H9 (cell line): ENCODE measurements at regions not wholly inside any gene's neighbourhood (a gene's known extent, or its start where the extent isn't known, plus 50 kb on each side); places are given as distances from the start of the nearest gene placed in this dataset.

ENCODE experiments used
- DNase-seq: peaks from one replicate; pipeline ENCODE4 v3.0.0-alpha.2; 2017
- H2AFZ ChIP-seq: one replicate; pipeline ENCODE4 v1.6.1; 2013; ENCODE audit warnings: mild to moderate bottlenecking, low read length, control low read depth, moderate library complexity
- H2AK5ac ChIP-seq: 2 replicates; pipeline ENCODE4 v1.6.1; 2013; ENCODE audit warnings: low read length, control low read depth, mixed read lengths; ENCODE audit not compliant: insufficient read length
- H2BK120ac ChIP-seq: one replicate; pipeline ENCODE4 v1.6.1; 2013; ENCODE audit warnings: low read depth, mild to moderate bottlenecking, low read length, control low read depth, inconsistent platforms; ENCODE audit not compliant: poor library complexity, severe bottlenecking
- H2BK12ac ChIP-seq: 2 replicates; pipeline ENCODE4 v1.6.1; 2013; ENCODE audit warnings: low read length, control low read depth, mixed read lengths, low read depth; ENCODE audit not compliant: insufficient read length
- H2BK15ac ChIP-seq: 2 replicates; pipeline ENCODE4 v1.6.1; 2013; ENCODE audit warnings: low read depth, low read length, control low read depth
- H2BK20ac ChIP-seq: one replicate; pipeline ENCODE4 v1.6.1; 2013; ENCODE audit warnings: low read depth, mild to moderate bottlenecking, low read length, control low read depth, inconsistent platforms; ENCODE audit not compliant: poor library complexity, severe bottlenecking
- H2BK5ac ChIP-seq: 2 replicates; pipeline ENCODE4 v1.6.1; 2013; ENCODE audit warnings: low read length, control low read depth, mixed read lengths; ENCODE audit not compliant: insufficient read length
- H3K14ac ChIP-seq: 2 replicates; pipeline ENCODE4 v1.6.1; 2013; ENCODE audit warnings: low read length, control low read depth; ENCODE audit not compliant: insufficient read depth
- H3K18ac ChIP-seq: 2 replicates; pipeline ENCODE4 v1.6.1; 2013; ENCODE audit warnings: low read depth, mild to moderate bottlenecking, mixed read lengths, low read length, control low read depth; ENCODE audit not compliant: insufficient read length
- H3K23ac ChIP-seq: 2 replicates; pipeline ENCODE4 v1.6.1; 2013; ENCODE audit warnings: low read length, control low read depth, mixed read lengths, low read depth; ENCODE audit not compliant: insufficient read length
- H3K23me2 ChIP-seq: 2 replicates; pipeline ENCODE4 v1.6.1; 2013; ENCODE audit warnings: low read depth, mild to moderate bottlenecking, mixed read lengths, low read length, control low read depth; ENCODE audit not compliant: insufficient read length, poor library complexity, severe bottlenecking
- H3K27ac ChIP-seq: 2 replicates; pipeline ENCODE4 v1.5.1; 2013; ENCODE audit warnings: low read length, control low read depth, mixed read lengths, low read depth; ENCODE audit not compliant: insufficient read length
- H3K27me3 ChIP-seq: 2 replicates; pipeline ENCODE4 v1.6.1; 2013; ENCODE audit warnings: low read length, control low read depth, inconsistent platforms; ENCODE audit not compliant: insufficient read depth
- H3K4ac ChIP-seq: 2 replicates; pipeline ENCODE4 v1.6.1; 2013; ENCODE audit warnings: low read depth, mild to moderate bottlenecking, control low read depth, inconsistent platforms, low read length, moderate library complexity
- H3K4me1 ChIP-seq: 2 replicates; pipeline ENCODE4 v1.6.1; 2013; ENCODE audit warnings: low read length, control low read depth, inconsistent platforms; ENCODE audit not compliant: insufficient read depth
- H3K4me2 ChIP-seq: 2 replicates; pipeline ENCODE4 v1.6.1; 2013; ENCODE audit warnings: low read length, control low read depth, mixed read lengths; ENCODE audit not compliant: insufficient read length, insufficient read depth
- H3K56ac ChIP-seq: 2 replicates; pipeline ENCODE4 v1.6.1; 2013; ENCODE audit warnings: low read depth, mild to moderate bottlenecking, mixed read lengths, low read length, control low read depth; ENCODE audit not compliant: insufficient read length
- H3K79me1 ChIP-seq: 2 replicates; pipeline ENCODE4 v1.6.1; 2013; ENCODE audit warnings: low read depth, mild to moderate bottlenecking, moderate library complexity, low read length, control low read depth, inconsistent platforms; ENCODE audit not compliant: insufficient read depth, poor library complexity, severe bottlenecking
- H3K79me2 ChIP-seq: 2 replicates; pipeline ENCODE4 v1.6.1; 2013; ENCODE audit warnings: low read length, control low read depth, inconsistent platforms; ENCODE audit not compliant: insufficient read depth
- H3K9ac ChIP-seq: 2 replicates; pipeline ENCODE4 v1.6.1; 2013; ENCODE audit warnings: low read length, control low read depth, mixed read lengths; ENCODE audit not compliant: insufficient read length; ENCODE audit errors: extremely low read depth
- H3K9me3 ChIP-seq: one replicate; pipeline ENCODE4 v1.6.1; 2013; ENCODE audit warnings: low read depth, low read length, inconsistent platforms; ENCODE audit not compliant: control insufficient read depth
- H3T11ph ChIP-seq: one replicate; pipeline ENCODE4 v1.6.1; 2013; ENCODE audit warnings: mild to moderate bottlenecking, low read length, control low read depth, inconsistent platforms
- H4K20me1 ChIP-seq: one replicate; pipeline ENCODE4 v1.6.1; 2013; ENCODE audit not compliant: control insufficient read depth, insufficient read length, insufficient read depth
- H4K5ac ChIP-seq: 2 replicates; pipeline ENCODE4 v1.6.1; 2013; ENCODE audit warnings: low read depth, mild to moderate bottlenecking, mixed read lengths, low read length, control low read depth; ENCODE audit not compliant: insufficient read length
- H4K8ac ChIP-seq: replicated peaks from 2 replicates; pipeline ENCODE4 v1.6.1; 2013; ENCODE audit warnings: low read length, control low read depth, mixed read lengths, low read depth; ENCODE audit not compliant: insufficient read length
- H4K91ac ChIP-seq: 2 replicates; pipeline ENCODE4 v1.6.1; 2013; ENCODE audit warnings: low read depth, mild to moderate bottlenecking, moderate library complexity, mixed read lengths, low read length, control low read depth; ENCODE audit not compliant: insufficient read length
- H3K27ac Mint-ChIP-seq, 3 experiments: 2 replicates in 2 of 3; 3 replicates in 1 of 3; pipeline ENCODE4 v1.8.0; 2020 to 2021; ENCODE audit warnings: mixed read lengths in 3 of 3, mild to moderate bottlenecking in 1 of 3, moderate library complexity in 1 of 3
- H3K27me3 Mint-ChIP-seq: 2 replicates; pipeline ENCODE4 v1.8.0; 2021; ENCODE audit warnings: low read depth, mild to moderate bottlenecking, moderate library complexity, mixed read lengths
- H3K36me3 Mint-ChIP-seq, 3 experiments: 2 replicates in 2 of 3; 3 replicates in 1 of 3; pipeline ENCODE4 v1.8.0; 2020 to 2021; ENCODE audit warnings: low read depth in 3 of 3, mixed read lengths in 3 of 3; ENCODE audit not compliant: insufficient read depth in 1 of 3
- H3K4me1 Mint-ChIP-seq, 2 experiments: 2 replicates each; pipeline ENCODE4 v1.8.0; 2020; ENCODE audit warnings: mixed read lengths in 2 of 2
- H3K4me3 Mint-ChIP-seq, 2 experiments: 2 replicates in 1 of 2; 3 replicates in 1 of 2; pipeline ENCODE4 v1.8.0; 2020 to 2021; ENCODE audit warnings: mild to moderate bottlenecking in 2 of 2, mixed read lengths in 2 of 2, moderate library complexity in 1 of 2
- H3K9me3 Mint-ChIP-seq, 2 experiments: 2 replicates in 1 of 2; 3 replicates in 1 of 2; pipeline ENCODE4 v1.8.0; 2020; ENCODE audit warnings: mild to moderate bottlenecking in 2 of 2, mixed read lengths in 2 of 2, moderate library complexity in 1 of 2
- CTCF ChIP-seq: fragments of 200-600 bp; sonication (generic); conservative IDR thresholded peaks from 3 replicates; pipeline ENCODE4 v1.8.0; 2021; ENCODE audit warnings: antibody characterized with exemption, mild to moderate bottlenecking
- WGBS: extraction: QIAGEN DNeasy Blood & Tissue Kit; methylation state at CpG from one replicate; pipeline ENCODE4 v1.1.7; 2013; ENCODE audit warnings: missing lambda C conversion rate, low lambda C conversion rate, mixed read lengths; ENCODE audit not compliant: insufficient read length; ENCODE audit errors: extremely low coverage; 5-methylcytosine and 5-hydroxymethylcytosine counted together

DNA sequence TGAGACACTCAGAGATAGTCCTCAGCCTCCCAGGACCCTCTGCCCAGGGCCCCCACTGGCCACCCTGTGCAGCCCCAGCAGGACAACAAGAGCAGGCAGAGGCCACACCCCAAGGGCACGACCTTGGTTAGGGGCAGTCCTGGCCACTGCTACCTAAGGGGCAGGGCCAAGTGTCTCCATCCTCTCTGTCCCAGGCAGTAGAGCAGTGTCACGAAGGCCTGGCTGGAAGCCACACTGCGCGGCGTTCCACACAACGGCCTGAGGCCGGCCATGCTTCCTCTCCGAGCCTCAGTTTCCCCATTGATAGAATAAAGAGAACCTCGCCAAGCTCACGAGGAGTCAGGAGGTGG, 1074.3 kb downstream of the BRD1 start:
- no peaks in the 10 kb centered on the region for H3K79me1 ChIP-seq
- H2AK5ac ChIP-seq: no peak overlapping the region
- no peaks in the 10 kb centered on the region for H4K20me1 ChIP-seq
- Mint-ChIP-seq H3K4me1 (peaks cover 0 to 4% of the 10 kb centered on the region in 2 experiments; a peak in 1 of 4 replicates), H3K36me3 (no peaks in the 10 kb centered on the region), H3K9me3 (no peaks in the 10 kb centered on the region), H3K4me3 (no peak overlapping the region), H3K27ac (no peak overlapping the region), H3K27me3 (peaks cover 5% of the 10 kb centered on the region)
- H3K79me2 ChIP-seq: no peaks in the 10 kb centered on the region
- H2AFZ ChIP-seq: no peak overlapping the region
- H2BK120ac ChIP-seq: no peak overlapping the region
- H3K27ac ChIP-seq: no peak overlapping the region
- no peak for TF ChIP-seq CTCF
- H3K27me3 ChIP-seq: no peaks in the 10 kb centered on the region
- H3K4ac ChIP-seq: no peak overlapping the region
- H3K23ac ChIP-seq: no peak overlapping the region
- H4K5ac ChIP-seq: no peak overlapping the region
- no peak overlapping the region for H2BK20ac ChIP-seq
- no peak overlapping the region for H3T11ph ChIP-seq
- no peak overlapping the region for H2BK15ac ChIP-seq
- H3K9ac ChIP-seq: no peak overlapping the region
- no peak overlapping the region for H3K4me2 ChIP-seq
- H2BK12ac ChIP-seq: no peak overlapping the region
- no peak overlapping the region for H4K8ac ChIP-seq
- no peaks in the 10 kb centered on the region for H3K23me2 ChIP-seq
- no peak overlapping the region for H3K14ac ChIP-seq
- H3K9me3 ChIP-seq: no peaks in the 10 kb centered on the region
- H2BK5ac ChIP-seq: no peak overlapping the region
- whole genome bisulfite sequencing: no CpG with 5 or more reads among the region's 10 CpGs
- H4K91ac ChIP-seq: no peak overlapping the region
- DNase-seq: no peak
- no peaks in the 10 kb centered on the region for H3K4me1 ChIP-seq
- H3K18ac ChIP-seq: no peak overlapping the region
- H3K56ac ChIP-seq: no peak overlapping the region
